ENCODE measurements at regions not wholly inside any gene's neighbourhood (a gene's known extent, or its start where the extent isn't known, plus 50 kb on each side); places are given as distances from the start of the nearest gene placed in this dataset.

DNA sequence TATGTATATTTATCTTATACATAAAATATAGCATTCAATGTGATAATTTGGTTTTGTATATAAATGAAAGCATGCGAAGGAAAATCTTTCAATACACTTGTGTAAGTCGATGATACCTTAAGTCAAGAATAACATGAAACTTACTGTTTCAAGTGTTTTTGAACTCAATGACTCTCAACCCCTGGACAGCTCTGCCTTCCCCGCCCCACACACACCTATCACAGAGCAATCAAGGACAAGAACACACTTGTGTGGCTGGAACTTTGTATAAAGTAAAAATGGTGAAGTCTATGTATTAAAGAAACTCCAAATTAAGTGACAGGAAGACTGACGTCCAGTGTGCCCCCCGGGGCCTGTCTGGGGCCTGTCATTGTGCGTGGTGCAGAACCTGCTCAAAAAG, 478.6 kb upstream of the AKR1E2 start:
- POLR2A ChIA-PET: interaction anchor here (0.6 to 2.4 kb wide), 5 partner anchors 40 to 1166 kb away, joined by 3 to 14 read pairs (median 6); partner anchors contain the start of gene KLF6
- intact Hi-C loops (cut with micrococcal nuclease): loop anchor here (10.0 kb wide), 2 partner anchors 1113 to 1153 kb away; no protein-coding TSS in a partner anchor
- no peak for TF ChIP-seq CTCF (IDR thresholded peaks at IDR 0.05; ENCODE audit: unreplicated experiment)
- Mint-ChIP-seq H3K27ac (ENCODE audit: low read depth, unreplicated experiment) (no peak overlapping the region), H3K27me3 (ENCODE audit: insufficient read depth, unreplicated experiment) (no peaks in the 10 kb centered on the region), H3K36me3 (ENCODE audit: insufficient read depth, unreplicated experiment) (no peaks in the 10 kb centered on the region), H3K9me3 (ENCODE audit: unreplicated experiment) (no peaks in the 10 kb centered on the region), H3K4me1 (ENCODE audit: insufficient read depth, unreplicated experiment) (peaks cover 36% of the 10 kb centered on the region), H3K4me3 (ENCODE audit: unreplicated experiment) (no peak overlapping the region)
- no peak for DNase-seq (ENCODE audit: unreplicated experiment)
- CTCF ChIA-PET: interaction anchor here (0.6 to 1.6 kb wide), 2 partner anchors 79 to 309 kb away, joined by 3 to 5 read pairs; no protein-coding TSS in a partner anchor
- BruUV-seq (replicated peaks): no TSS peak

DNA sequence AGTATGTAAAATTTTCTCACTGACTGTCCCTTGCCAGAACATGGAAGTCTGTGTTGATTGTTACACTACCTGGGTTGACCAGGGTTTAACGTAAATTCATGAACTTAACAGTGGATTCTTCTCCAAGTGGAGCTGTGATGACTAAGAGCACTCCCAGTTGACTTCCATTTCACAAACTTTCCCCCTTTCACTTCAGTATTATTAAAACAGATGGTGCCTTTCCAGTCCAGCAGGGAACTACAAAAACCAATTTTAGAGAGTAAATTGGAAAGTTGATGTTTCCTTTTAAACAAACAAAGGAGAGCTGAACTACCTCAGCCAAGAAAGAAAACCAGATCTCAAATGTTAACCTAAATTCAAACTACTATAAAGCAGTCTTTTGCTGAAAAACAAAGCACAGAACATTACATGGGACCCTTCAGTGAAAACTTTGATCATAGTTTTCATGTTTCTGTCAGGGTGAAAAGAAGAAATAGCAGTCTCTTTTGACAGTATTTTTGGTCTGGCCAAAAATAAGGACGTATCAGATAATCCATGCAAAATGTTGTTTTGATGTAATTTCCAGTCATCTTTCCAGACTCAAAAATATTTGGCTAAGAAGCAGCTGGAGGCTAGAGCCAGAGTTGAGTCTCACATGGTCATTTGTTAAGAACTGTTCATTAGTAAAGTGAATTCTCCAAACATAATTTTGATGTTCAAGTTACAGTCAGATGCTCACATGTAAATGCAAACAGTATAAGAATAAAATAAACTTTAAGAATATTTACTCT, 479.9 kb upstream of the AKR1E2 start:
- Mint-ChIP-seq H3K27ac (ENCODE audit: low read depth, unreplicated experiment) (peak overlapping the region; percentile 99), H3K4me3 (ENCODE audit: unreplicated experiment) (no peak overlapping the region), H3K36me3 (ENCODE audit: insufficient read depth, unreplicated experiment) (no peaks in the 10 kb centered on the region), H3K9me3 (ENCODE audit: unreplicated experiment) (no peaks in the 10 kb centered on the region), H3K4me1 (ENCODE audit: insufficient read depth, unreplicated experiment) (peaks cover 26% of the 10 kb centered on the region), H3K27me3 (ENCODE audit: insufficient read depth, unreplicated experiment) (no peaks in the 10 kb centered on the region)
- TF ChIP-seq CTCF (IDR thresholded peaks at IDR 0.05; ENCODE audit: unreplicated experiment): no peak
- intact Hi-C loops (cut with micrococcal nuclease): loop anchor here (2.0 to 10.0 kb wide), 4 partner anchors 311 to 1151 kb away; no protein-coding TSS in a partner anchor
- DNase-seq (ENCODE audit: unreplicated experiment): no peak
- BruUV-seq (replicated peaks): no TSS peak
- POLR2A ChIA-PET: interaction anchor here (0.6 to 3.3 kb wide), 14 partner anchors 195 to 1148 kb away, joined by 3 to 45 read pairs (median 4); partner anchors contain the start of gene KLF6
- CTCF ChIA-PET: interaction anchor here (0.6 to 0.9 kb wide), 2 partner anchors 425 to 494 kb away, joined by 3 read pairs; no protein-coding TSS in a partner anchor

DNA sequence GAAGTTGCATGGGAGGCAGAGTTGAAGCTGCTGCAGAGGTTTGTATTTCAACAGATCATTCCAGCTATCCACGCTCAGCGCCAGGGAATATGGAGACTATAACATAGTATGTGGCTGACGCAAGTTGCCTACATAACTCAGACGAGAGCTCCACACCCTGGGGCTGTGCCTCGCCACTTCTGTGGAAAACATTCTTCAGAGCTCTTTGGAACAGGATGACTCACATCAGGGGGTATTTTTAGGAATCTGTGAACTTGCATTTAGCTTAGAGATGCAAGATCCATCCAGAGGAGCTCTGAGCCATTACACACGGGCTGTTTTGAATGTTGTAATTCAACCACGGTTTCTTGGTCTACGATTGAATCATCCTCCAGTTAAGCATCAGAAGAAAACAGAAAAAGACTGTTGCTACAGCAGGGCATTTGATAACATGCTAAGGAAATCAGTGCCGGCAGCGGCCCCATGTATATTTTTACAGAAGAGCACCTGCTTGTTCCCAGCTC, 481.5 kb upstream of the AKR1E2 start:
- intact Hi-C loops (cut with micrococcal nuclease): loop anchor here (1.0 to 10.0 kb wide), 10 partner anchors 168 to 1150 kb away; partner anchors contain the start of gene KLF6
- Mint-ChIP-seq H3K9me3 (ENCODE audit: unreplicated experiment) (no peaks in the 10 kb centered on the region), H3K27ac (ENCODE audit: low read depth, unreplicated experiment) (peak overlapping the region; percentile 99)

More for the DNA sequence above, 481.5 kb upstream of the AKR1E2 start:
- Mint-ChIP-seq H3K4me3 (ENCODE audit: unreplicated experiment) (peak overlapping the region; percentile 48), H3K27me3 (ENCODE audit: insufficient read depth, unreplicated experiment) (no peaks in the 10 kb centered on the region), H3K36me3 (ENCODE audit: insufficient read depth, unreplicated experiment) (no peaks in the 10 kb centered on the region), H3K4me1 (ENCODE audit: insufficient read depth, unreplicated experiment) (peaks cover 26% of the 10 kb centered on the region)
- TF ChIP-seq CTCF (IDR thresholded peaks at IDR 0.05; ENCODE audit: unreplicated experiment): no peak
- DNase-seq (ENCODE audit: unreplicated experiment): peak; percentile 99
- BruUV-seq (replicated peaks): no TSS peak
- ChIA-PET CTCF (interaction anchor here (0.5 to 1.9 kb wide), 19 partner anchors 9 to 878 kb away, joined by 3 to 7 read pairs (median 3); partner anchors contain the start of gene KLF6), POLR2A (interaction anchor here (0.5 to 3.3 kb wide), 47 partner anchors 9 to 877 kb away, joined by 3 to 65 read pairs (median 5); partner anchors contain the start of gene KLF6)
